HG03521 (cell line): ENCODE measurements at regions not wholly inside any gene's neighbourhood (a gene's known extent, or its start where the extent isn't known, plus 50 kb on each side); places are given as distances from the start of the nearest gene placed in this dataset.
"Not testable (repeated sequence)": the region's sequence is repeated elsewhere in the genome, so short reads cannot be mapped to it uniquely, and the experiment has no call there.

ENCODE experiments used
- ATAC-seq: cut with Tn5 transposase; IDR thresholded peaks from one replicate; pipeline ENCODE4 v1.9.1; 2021; ENCODE audit warnings: mild to moderate bottlenecking, moderate library complexity; ENCODE audit not compliant: unreplicated experiment

- no peak for ATAC-seq
Observed at GRCh38 chr1:157410457-157410856, 141.9 kb downstream of the FCRL5 start.

- no peak for ATAC-seq
Observed at GRCh38 chr1:157409927-157410326, 142.4 kb downstream of the FCRL5 start.

DNA sequence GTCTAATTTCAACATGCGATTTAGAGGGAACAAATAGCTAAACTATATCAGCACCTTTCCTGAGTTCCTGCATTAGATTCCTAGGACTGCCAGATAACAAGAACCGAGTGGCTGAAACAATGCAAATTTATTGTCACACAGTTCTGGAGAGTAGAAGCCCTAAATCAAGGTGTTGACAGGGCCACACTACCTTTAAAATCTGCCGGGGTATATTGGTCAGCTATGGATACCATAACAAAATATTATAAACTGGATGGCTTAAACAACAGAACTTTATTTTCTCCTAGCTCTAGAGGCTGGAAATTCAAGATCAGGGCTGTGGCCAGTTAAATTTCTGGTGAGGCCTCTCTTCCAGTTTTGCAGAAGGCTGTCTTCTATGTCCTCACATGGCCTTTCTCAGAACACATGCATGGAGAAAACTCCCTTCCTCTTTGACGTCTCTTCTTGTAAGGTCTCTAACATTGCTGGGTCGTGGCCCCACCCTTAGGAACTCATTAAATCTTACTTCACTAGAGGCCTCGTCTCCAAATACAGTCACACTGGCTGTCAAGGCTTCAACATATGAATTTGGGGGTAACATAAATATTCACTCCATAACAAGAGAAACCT is 144.3 kb downstream of the FCRL5 start:
- ATAC-seq: no peak

DNA sequence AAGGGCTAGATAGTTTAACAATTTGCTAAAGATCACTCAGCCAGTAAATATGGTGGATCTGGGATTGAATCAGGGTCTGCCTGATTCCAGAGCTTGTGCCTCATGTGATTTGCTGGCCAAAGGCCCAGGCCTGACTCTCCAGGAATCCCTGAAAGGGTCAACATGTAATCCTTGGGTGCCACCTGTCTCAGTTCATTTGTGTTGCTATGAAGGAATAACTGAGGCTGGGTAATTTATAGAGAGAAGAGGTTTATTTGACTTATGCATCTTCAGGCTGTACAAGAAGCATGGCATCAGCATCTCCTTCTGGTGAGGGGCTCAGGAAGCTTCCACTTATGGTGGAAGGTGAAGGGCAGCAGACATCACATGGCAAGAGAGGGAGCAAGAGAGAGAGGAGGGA is 144.9 kb downstream of the FCRL5 start:
- ATAC-seq: no peak

- ATAC-seq: no peak
Observed at GRCh38 chr1:157405662-157406061, 146.7 kb downstream of the FCRL5 start.

GRCh38 chr1:157404614-157405013 is 147.7 kb downstream of the FCRL5 start:
- ATAC-seq: no peak

- ATAC-seq: peak; percentile 33
Observed at GRCh38 chr1:157404063-157404501, 148.2 kb downstream of the FCRL5 start.

DNA sequence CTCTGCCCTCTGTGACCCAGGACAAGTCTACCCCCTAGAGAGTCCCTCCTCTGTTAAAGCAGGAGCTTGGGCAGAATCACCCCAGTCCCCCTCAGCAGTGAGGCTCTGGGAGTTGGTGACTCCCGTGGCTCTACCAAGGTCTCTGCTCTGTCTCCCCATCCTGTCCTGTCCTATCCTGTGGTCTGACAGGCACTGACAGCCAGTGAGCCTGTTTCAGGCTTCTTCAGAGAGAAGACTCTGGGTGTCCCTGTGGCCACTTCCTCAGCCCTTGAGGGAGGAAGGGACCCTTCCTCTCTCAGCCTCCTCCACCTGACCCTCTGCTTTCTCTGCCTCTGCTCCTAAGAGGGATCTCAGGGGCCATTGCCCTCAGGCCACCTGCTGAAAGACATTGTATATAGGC is 148.7 kb downstream of the FCRL5 start:
- peak; percentile 17 for ATAC-seq

- ATAC-seq: peak; percentile 66
Observed at GRCh38 chr1:157403203-157403602, 149.1 kb downstream of the FCRL5 start.

- ATAC-seq: no peak
Observed at GRCh38 chr1:157400766-157401165, 151.5 kb downstream of the FCRL5 start.

GRCh38 chr1:157399984-157400382 is 152.3 kb downstream of the FCRL5 start:
- peak; percentile 51 for ATAC-seq

DNA sequence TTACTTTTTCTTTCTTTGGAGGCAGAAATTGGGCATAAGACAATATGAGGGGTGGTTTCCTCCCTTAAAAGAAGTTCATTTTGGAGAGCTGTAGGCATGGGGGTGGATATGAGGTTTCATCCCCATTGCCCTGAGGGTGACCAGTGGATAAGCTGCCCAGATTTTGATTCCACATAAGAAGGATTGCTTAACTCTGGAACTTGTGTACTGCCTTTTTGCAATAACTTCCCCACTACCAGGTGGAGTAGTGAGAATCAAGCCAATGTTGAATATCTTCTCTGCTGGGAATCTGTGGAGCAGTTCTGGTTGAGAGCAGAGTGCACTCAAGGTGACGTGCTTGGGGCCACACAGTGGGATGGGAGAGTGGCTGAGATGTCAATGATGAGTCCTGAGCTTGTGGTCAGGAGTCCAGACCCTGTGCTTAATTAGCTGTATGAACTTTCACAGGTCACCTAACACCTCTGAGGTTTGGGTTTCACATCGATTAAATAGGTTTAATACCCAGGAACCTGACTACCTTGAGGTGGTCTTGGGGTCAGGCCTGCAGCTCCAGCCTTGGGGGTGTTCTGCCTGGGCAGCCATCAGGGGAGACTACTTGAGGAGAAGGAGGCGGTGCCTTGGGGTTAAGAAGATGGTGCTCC is 152.9 kb downstream of the FCRL5 start:
- ATAC-seq: no peak

GRCh38 chr1:157390651-157391050 is 161.7 kb downstream of the FCRL5 start:
- ATAC-seq: no peak

- no peak for ATAC-seq
Observed at GRCh38 chr1:157388057-157388456, 164.3 kb downstream of the FCRL5 start.

DNA sequence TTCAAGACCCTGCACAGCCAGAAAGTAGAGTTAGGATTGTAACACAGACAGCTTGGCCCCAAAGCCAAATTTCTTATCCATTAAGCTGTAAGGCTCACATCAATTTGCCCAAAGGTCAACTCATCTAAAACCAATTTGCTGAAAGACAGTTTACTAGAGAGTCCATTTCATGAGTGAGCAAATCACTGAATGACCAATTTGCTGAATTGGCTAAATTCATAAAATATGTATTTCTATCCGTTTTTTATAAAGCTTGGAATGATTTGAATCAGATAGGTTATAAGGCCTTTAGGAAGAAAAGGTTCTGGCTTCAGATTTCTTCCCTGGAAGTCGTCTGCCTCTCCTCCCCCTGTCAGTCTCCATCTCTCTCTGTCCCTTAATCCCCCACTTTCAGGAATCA is 168.1 kb downstream of the FCRL5 start:
- ATAC-seq: no peak

DNA sequence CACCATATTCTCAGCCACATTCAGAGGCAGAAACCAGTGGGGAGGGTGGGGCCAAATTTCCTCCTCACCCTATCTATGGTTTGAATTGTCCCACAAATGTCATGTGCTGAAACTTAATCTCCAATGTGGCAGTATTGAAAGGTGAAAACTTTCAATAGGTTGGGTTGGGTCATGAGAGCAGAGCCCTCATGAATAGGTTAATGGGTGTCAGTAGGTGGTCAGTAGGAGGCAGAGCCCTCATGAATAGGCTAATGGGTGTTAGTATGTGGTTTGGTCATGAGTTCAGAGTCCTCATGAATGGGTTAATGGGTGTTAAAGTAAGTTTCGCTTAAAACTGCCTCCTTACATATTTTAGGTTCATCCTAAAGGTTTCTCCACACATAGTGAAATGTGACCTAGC is 170.0 kb downstream of the FCRL5 start:
- no peak for ATAC-seq

DNA sequence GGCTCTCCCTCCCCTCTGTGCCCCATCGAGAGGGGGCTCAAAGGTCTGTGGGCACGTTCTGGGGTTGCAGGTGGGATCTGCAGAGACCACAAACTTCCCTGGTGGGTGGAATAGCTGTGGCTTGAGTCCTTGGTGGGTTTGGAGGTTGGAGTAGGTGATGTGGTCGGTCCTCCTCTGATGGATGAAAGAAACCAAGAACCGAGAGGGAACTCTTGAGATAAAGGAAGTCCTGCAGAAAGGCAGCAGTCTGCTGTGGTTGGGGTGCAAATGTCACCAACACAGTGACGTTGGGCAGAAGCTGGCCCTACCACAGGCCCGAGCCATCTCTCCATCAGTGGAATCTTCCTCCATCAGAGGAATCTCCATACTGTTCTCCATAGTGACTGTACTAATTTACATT is 171.8 kb downstream of the FCRL5 start:
- no peak for ATAC-seq

DNA sequence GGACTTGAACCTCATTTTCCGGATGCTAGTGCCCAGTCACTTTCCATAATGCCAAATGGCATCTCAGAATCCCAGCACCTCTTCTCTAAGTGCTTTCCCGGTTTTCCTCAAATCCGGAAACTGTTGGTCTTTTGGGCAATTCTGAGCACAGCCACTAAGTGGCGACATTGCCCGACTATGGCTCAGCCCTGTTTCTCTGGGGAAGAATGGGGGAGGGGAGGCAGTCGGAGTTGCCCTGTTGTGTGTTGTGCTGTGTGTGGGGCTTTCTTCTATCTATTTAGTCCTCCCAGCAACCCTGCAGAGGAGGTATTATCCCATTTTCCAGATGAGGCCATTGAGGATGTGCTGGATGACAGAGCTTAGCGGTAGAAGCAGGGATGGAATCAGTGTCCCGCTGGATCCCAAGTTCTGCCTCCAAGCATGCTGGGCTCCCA is 175.0 kb downstream of the FCRL5 start:
- ATAC-seq: not testable (repeated sequence)

- ATAC-seq: no peak
Observed at GRCh38 chr1:157376681-157377080, 175.6 kb downstream of the FCRL5 start.

- ATAC-seq: not testable (repeated sequence)
Observed at GRCh38 chr1:157372311-157372710, 180.0 kb downstream of the FCRL5 start.

DNA sequence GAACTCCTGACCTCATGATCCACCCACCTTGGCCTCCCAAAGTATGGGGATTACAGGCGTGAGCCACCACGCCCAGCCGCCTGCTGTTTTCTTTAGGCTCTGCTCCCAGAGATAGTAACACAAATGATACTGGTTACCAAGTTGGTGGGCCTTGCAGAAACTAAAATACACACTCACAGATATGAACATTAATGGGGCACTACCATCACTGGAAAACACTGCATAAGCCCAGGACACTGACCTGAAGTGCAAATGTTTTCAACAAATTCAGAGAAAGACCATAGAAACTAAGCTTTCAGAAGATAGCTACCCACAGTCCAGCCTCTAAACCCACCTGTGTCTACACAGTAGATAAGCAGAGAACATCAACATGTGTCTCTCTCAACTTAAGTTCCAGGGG is 180.5 kb downstream of the FCRL5 start:
- no peak for ATAC-seq

DNA sequence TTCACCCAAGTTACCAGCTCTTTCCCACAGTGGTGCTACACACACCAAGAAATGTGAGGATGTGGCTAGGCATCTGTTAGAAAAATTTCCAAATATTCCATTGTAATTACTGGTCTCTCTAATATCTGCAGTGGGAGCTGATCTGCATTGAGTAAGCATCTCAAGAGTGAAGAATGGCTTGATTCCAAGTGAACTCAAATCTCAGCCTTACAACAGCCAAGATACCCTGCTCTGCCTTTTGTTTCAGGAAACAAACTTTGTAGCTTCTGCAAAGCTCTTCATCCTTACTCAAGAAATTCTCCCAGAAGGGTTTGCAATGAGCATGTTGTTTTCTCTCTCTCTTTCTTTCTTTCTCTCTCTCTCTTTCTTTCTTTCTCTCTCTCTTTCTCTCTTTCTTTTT is 181.1 kb downstream of the FCRL5 start:
- ATAC-seq: no peak

DNA sequence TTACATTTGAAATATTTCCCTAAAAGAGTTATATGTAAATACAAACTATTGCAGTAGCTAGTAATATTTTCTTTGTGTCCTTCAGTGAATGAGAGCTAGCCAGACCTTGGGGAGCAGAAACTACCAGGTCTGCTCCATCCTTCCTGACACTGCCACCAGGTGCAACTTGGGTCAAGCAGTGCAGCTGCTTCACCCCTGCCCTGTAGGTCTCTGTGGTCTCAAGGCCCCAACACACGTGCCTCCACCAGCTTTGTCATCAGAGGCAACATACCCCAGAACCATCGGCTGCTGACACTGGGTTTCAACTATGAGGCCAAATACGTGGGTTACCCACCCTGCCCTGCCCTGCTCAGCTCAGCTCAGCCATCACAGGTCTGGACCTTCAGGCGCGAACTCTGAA is 181.6 kb downstream of the FCRL5 start:
- no peak for ATAC-seq
